A673 (cell line): ENCODE measurements at regions not wholly inside any gene's neighbourhood (a gene's known extent, or its start where the extent isn't known, plus 50 kb on each side); places are given as distances from the start of the nearest gene placed in this dataset.

ENCODE experiments used
- BruUV-seq: library from RNA; stranded (reverse); fragments of 400-500 nt; replicated peaks from 2 replicates; lab custom pipeline; 2021; lab: Mats Ljungman, UMichigan
- CTCF ChIA-PET: fragments of 300-600 bp; sonication (Branson Sonifier 250); formaldehyde crosslinking; loops from one replicate; lab custom pipeline; 2022; ENCODE audit warnings: antibody characterized with exemption; lab: Charles Lee
- POLR2A ChIA-PET: fragments of 300-600 bp; sonication (Branson Sonifier 250); formaldehyde crosslinking; loops from one replicate; lab custom pipeline; 2022; ENCODE audit warnings: antibody characterized with exemption; ENCODE audit not compliant: low non-redundant PET; lab: Charles Lee
- DNase-seq: peaks from one replicate; pipeline ENCODE4 v3.0.0-alpha.2; 2015; ENCODE audit warnings: low spot score
- H3K27ac ChIP-seq: fragments of 200-600 bp; sonication (generic); 2 replicates; pipeline ENCODE4 v1.5.1; 2016; ENCODE audit warnings: mixed run types, low read depth, mild to moderate bottlenecking, mixed read lengths, antibody characterized with exemption, low read length; ENCODE audit not compliant: poor library complexity, severe bottlenecking
- H3K27me3 ChIP-seq: fragments of 200-600 bp; sonication (generic); replicated peaks from 2 replicates; pipeline ENCODE4 v1.6.1; 2017; ENCODE audit warnings: mixed run types, low read depth, mild to moderate bottlenecking, mixed read lengths, antibody characterized with exemption, low read length; ENCODE audit not compliant: insufficient read depth, poor library complexity
- H3K36me3 ChIP-seq: fragments of 200-600 bp; sonication (generic); 2 replicates; pipeline ENCODE4 v1.6.1; 2016; ENCODE audit warnings: mixed run types, mild to moderate bottlenecking, mixed read lengths, antibody characterized with exemption, low read length; ENCODE audit not compliant: insufficient read depth, poor library complexity, severe bottlenecking
- H3K4me1 ChIP-seq: fragments of 200-600 bp; sonication (generic); 2 replicates; pipeline ENCODE4 v1.6.1; 2017; ENCODE audit warnings: mixed run types, mild to moderate bottlenecking, mixed read lengths, antibody characterized with exemption, low read length; ENCODE audit not compliant: insufficient read depth, poor library complexity, severe bottlenecking
- H3K4me3 ChIP-seq: fragments of 200-600 bp; sonication (generic); 2 replicates; pipeline ENCODE4 v1.5.1; 2016; ENCODE audit warnings: low read depth, mixed run types, mild to moderate bottlenecking, mixed read lengths, low read length; ENCODE audit not compliant: poor library complexity, severe bottlenecking
- H3K9me3 ChIP-seq: fragments of 200-600 bp; sonication (generic); 2 replicates; pipeline ENCODE4 v1.6.1; 2016; ENCODE audit warnings: mixed run types, low read depth, mild to moderate bottlenecking, mixed read lengths, antibody characterized with exemption, low read length; ENCODE audit not compliant: poor library complexity, severe bottlenecking
- EZH2 ChIP-seq: fragments of 200-600 bp; sonication (generic); IDR thresholded peaks from 2 replicates; pipeline ENCODE4 v1.6.1; 2017; ENCODE audit warnings: borderline replicate concordance, low read depth, mild to moderate bottlenecking, mixed read lengths, antibody characterized with exemption, low read length; ENCODE audit not compliant: poor library complexity, severe bottlenecking
- intact Hi-C: fragments of 100-400 bp; cut with micrococcal nuclease; formaldehyde crosslinking; loops from one replicate; pipeline ENCODE4 v1.10.0; 2022; ENCODE audit not compliant: unreplicated experiment
- TF ChIP-seq, protein P1 (sequence below): fragments of 300-800, 200-600 bp; sonication (generic); conservative IDR thresholded peaks from 2 replicates; pipeline ENCODE4 v1.5.1; 2017; ENCODE audit warnings: low read depth, mild to moderate bottlenecking, antibody characterized with exemption, low read length, moderate library complexity, mixed read lengths

GRCh38 chr21:29238053-29238966 is 60.4 kb upstream of the BACH1 start:
- no peak for DNase-seq
- CTCF ChIA-PET = no interaction called here
- intact Hi-C loops = no loop called here

GRCh38 chr21:29238967-29239290 is 59.8 kb upstream of the BACH1 start:
- ChIA-PET POLR2A (no interaction called here), CTCF (no interaction called here)
- DNase-seq = peak; percentile 46

More at GRCh38 chr21:29238053-29238966, 60.4 kb upstream of the BACH1 start:
- POLR2A ChIA-PET = no interaction called here
- no peaks in the 10 kb centered on the region for H3K9me3 ChIP-seq
- peak overlapping the region; percentile 1 for H3K27ac ChIP-seq
- H3K4me1 ChIP-seq = peaks cover 38% of the 10 kb centered on the region
- H3K27me3 ChIP-seq = no peaks in the 10 kb centered on the region
- TF ChIP-seq EZH2 = no peak
- TF ChIP-seq, protein P1, sequence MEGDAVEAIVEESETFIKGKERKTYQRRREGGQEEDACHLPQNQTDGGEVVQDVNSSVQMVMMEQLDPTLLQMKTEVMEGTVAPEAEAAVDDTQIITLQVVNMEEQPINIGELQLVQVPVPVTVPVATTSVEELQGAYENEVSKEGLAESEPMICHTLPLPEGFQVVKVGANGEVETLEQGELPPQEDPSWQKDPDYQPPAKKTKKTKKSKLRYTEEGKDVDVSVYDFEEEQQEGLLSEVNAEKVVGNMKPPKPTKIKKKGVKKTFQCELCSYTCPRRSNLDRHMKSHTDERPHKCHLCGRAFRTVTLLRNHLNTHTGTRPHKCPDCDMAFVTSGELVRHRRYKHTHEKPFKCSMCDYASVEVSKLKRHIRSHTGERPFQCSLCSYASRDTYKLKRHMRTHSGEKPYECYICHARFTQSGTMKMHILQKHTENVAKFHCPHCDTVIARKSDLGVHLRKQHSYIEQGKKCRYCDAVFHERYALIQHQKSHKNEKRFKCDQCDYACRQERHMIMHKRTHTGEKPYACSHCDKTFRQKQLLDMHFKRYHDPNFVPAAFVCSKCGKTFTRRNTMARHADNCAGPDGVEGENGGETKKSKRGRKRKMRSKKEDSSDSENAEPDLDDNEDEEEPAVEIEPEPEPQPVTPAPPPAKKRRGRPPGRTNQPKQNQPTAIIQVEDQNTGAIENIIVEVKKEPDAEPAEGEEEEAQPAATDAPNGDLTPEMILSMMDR = no peak
- no peaks in the 10 kb centered on the region for H3K36me3 ChIP-seq
- H3K4me3 ChIP-seq = no peak overlapping the region
- no TSS peak for BruUV-seq

GRCh38 chr21:29240136-29240535 is 58.6 kb upstream of the BACH1 start:
- BruUV-seq = no TSS peak
- Histone ChIP-seq H3K36me3 (no peaks in the 10 kb centered on the region), H3K4me1 (peaks cover 33% of the 10 kb centered on the region), H3K9me3 (no peaks in the 10 kb centered on the region), H3K4me3 (no peak overlapping the region), H3K27ac (no peak overlapping the region), H3K27me3 (no peaks in the 10 kb centered on the region)
- TF ChIP-seq EZH2 = no peak
- TF ChIP-seq, protein P1 = no peak
- POLR2A ChIA-PET = no interaction called here
- no peak for DNase-seq
- intact Hi-C loops = no loop called here
- CTCF ChIA-PET = no interaction called here

More at GRCh38 chr21:29238967-29239290, 59.8 kb upstream of the BACH1 start:
- peaks cover 33% of the 10 kb centered on the region for H3K4me1 ChIP-seq
- no peak overlapping the region for H3K27ac ChIP-seq
- BruUV-seq = no TSS peak
- no peak overlapping the region for H3K4me3 ChIP-seq
- H3K36me3 ChIP-seq = no peaks in the 10 kb centered on the region
- intact Hi-C loops = no loop called here
- no peaks in the 10 kb centered on the region for H3K9me3 ChIP-seq
- H3K27me3 ChIP-seq = no peaks in the 10 kb centered on the region
- TF ChIP-seq EZH2 = no peak
- TF ChIP-seq, protein P1 = no peak
